NCI-H345 treated with DMSO at 0.1 percent for 48 hours (cell line): ENCODE measurements at regions not wholly inside any gene's neighbourhood (a gene's known extent, or its start where the extent isn't known, plus 50 kb on each side); places are given as distances from the start of the nearest gene placed in this dataset.
"Not testable (repeated sequence)": the region's sequence is repeated elsewhere in the genome, so short reads cannot be mapped to it uniquely, and the experiment has no call there.

Source experiments
- DNase-seq: peaks from one replicate; lab custom pipeline; 2025; ENCODE audit not compliant: unreplicated experiment; lab: John Stamatoyannopoulos, UW

DNA sequence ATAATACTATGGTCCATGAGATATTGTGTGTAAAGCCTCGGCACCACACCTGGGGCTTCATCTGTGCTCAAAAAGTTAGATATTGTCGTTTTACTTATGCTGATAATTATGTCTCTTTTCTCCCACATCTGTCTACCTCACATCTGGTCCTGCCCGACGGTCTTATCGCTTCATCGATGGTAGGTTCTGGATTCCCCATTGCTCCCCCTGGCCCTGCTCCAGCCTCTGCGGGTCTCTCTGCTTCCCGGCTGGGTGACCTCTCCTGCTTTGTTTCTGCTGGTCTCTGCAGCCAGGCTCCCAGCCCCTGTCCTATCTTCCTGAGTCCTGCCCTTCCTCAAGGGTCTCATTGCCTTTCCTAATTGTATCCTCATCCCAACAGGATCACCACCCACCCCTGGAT is 294.2 kb downstream of the NDUFA10 start:
- no peak for DNase-seq

DNA sequence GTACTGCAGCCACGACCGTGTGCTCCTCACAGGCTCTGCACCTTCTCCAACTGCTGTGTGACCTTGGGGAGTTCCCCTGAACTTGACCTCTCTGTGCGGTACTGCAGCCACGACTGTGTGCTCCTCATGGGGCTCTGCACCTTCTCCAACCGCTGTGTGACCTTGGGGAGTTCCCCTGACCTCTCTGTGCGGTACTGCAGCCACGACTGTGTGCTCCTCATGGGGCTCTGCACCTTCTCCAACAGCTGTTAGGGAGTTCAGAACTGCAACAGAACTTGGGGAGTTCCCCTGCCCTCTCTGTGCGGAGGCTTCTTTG is 294.6 kb downstream of the NDUFA10 start:
- not testable (repeated sequence) for DNase-seq

DNA sequence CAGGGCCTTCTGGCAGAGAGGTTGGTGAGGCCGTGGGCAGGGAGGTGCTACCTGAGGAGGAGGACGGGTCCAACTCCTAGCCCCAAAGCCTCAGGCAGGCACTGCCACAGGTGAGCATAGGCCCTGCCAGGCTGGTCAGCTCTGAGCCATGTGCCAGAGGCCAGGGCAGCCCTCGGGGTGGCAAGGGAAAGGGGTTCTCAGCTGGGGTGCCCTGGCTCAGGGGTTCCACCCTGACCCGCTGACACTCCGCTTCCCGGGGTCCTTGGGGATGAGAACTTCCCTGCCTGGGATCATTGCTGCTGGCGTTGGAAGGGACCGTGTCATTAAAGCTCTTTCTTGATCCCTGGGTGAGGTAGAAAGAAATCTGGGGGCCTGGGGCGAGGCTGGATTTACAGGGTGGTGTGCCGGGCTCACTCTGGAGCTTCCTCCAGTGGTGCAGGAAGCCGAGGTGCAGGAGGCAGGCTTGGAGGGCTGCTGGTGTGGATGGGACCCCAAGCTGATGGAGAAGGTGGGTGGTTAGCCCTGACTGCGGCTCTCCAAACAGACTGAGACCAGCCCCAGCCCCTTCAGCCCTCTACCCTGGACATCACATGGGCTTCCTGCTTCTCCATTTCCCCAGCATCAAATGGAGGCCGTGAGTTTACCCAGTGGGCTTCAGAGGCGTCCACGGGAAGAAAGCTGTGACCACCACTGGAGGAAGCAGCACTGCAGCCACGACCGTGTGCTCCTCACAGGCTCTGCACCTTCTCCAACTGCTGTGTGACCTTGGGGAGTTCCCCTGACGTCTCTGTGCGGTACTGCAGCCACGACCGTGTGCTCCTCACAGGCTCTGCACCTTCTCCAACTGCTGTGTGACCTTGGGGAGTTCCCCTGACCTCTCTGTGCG is 295.2 kb downstream of the NDUFA10 start:
- no peak for DNase-seq

DNA sequence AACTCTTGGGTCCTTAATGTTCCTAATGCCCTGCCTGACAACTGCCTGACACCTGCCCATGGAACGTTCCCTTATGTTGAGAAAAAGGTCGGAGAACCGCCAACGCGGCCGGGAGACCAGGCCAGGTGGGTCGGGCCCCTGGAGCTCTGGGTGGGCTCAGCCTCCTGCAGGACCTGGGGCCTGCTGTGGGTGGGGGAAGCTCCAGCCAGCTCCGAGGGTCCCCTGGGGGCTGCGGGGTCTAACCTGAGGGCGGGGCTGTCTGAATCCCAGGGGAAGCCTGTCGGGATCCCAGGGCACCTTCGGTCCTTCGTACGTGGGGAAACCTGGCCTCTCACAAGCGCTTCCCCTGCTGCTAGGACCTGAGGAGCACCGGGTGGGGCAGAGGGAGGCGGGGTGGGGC is 296.0 kb downstream of the NDUFA10 start:
- no peak for DNase-seq

DNA sequence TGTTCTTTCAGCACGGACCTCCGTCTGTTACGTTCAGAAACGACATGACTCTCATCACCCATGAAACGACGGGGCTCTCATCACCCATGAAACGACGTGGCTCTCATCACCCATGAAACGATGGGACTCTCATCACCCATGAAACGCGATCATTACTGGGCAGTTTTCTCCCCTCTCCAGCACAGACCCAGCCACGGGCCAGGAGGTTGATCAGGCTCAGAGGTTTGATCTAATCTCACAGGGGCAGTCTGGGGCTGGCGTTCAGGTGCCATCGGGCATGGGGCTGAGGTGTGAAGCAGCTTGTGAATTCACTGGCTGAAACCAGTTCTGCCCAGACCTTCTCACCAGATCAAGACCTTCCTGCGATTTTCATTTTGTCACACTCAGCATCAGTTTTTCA is 296.4 kb downstream of the NDUFA10 start:
- no peak for DNase-seq

DNA sequence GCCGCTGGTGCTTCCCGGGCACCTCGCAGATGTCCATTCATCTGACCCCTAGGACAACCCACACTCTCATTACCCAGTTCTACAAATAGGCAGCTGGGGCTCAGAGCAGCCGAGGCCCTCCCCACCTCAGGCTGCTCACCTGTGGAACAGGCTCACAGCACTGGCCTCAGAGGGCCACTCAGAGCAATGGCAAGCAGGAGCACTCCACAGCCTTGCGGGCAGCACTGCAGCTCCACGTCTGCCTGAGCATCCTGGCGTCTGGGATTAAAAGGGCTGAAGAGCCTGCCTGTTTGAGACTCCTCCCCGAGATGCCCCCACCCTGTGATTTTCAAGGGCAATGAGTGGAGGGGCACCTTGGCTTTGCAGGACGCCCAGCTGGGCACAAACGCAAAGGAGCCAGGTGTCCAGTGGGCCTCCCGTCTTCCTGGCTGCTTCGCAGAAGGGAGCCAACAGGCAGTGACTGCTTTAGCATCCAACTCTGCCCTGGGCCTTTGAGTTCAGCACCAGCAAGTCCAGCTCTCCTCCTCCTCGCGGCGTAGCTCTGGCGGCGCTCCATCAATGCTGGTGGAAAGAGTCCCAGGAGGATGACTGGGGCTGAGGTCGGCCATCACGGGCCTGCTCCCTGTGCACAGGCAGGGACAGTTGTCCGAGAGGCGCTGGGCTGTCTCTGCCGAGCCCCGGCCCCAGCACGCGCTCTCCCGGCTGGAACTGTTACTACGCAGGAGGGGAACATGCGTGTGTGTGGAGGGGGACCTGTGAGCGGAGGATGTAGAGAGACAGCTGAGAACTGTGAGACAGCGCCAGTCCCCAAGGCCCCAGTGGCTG is 297.2 kb downstream of the NDUFA10 start:
- DNase-seq: no peak

DNA sequence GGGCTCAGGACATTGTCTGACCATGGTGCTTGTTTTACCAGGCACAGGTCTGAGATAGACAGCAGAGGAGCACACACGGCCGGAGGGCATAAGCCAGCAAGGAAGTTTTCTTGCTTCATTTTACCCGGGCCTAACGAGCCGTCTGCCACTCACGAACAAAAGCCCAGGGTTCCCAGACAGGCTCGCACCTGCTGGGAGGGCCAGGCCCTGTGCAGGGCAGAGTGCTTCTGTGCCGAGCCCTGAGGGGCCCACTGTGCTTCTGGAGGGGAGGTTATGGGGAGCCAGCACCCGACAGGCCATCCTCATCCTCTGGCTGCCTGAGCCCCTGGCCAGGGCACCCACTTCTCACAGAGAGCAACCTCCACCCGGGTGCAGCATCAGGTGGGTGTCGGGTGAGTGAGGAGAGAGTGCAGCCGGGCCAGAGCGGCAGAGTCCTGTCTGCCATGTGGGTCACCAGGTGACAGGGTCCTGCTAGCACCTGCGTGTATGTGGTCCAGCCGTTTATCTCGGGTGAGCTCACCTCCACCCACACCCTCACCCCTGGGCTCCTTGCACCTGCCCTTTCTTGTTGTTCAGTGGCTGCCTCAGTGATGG is 297.9 kb downstream of the NDUFA10 start:
- no peak for DNase-seq

DNA sequence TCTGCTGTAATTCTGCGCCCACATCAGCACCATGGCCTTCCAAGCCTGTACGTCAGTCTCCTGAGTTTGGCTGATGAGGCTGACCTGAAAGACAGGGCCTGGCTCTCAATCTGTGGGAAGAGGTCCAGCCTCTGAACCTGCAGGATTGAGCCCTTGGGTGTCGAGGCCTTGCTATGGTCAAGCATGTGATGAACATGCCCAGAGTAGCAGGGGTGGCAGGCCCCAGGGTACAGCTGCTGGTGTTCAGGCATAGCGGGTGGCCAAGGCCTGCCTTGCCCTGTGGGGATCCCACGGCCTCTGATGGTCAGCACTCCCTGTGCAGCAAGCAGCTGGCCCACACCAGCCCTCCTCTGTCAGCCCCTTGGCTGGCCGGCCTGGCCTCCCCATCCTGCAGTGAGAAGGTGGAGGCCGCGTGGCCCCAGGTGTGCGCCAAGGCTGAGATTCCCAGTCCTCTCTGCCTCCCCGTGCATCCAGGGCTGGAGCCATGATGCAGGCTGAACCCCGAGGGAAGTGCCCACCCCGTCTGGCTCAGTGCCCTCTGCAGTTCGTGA is 298.4 kb downstream of the NDUFA10 start:
- no peak for DNase-seq

DNA sequence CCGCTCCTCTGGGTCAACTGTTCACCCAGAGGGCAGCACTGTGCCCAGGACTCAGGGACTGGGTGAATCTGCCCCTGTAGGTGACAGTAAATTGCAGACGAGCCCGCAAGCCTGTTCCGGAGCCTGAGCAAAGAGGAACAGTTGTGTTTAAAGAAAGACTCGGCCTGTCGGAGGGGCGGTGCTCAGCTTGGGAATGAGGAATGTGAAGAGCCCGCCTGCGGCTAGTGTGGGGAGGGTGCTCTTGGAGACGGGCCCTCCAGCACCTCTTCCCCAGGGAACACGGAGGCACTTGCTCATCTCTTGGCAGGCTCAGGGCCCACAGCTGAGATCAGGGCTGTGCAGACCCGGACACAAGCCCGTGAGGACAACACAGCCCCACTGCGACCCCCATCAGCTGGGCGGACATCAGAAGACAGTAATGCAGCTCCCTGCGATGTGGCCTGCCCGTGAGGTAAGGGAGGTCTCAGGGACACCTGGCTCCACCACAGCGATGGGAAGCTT is 299.0 kb downstream of the NDUFA10 start:
- DNase-seq: no peak

DNA sequence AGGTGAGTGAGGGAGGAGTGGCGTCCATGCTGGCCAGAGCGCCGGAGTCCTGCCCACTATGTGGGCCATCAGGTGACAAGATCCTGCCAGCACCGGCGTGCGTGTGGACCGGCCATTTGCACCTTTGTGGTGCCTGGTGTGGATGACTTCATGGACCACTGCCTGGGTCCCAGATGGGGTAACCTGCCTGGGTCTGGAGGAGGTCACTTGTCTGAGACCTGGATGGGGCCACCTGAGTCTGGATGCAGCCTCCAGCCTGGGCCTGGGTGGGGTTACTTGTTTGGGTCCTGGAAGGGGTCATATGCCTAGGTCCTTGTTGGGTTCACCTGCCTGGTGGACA is 299.6 kb downstream of the NDUFA10 start:
- DNase-seq: no peak

DNA sequence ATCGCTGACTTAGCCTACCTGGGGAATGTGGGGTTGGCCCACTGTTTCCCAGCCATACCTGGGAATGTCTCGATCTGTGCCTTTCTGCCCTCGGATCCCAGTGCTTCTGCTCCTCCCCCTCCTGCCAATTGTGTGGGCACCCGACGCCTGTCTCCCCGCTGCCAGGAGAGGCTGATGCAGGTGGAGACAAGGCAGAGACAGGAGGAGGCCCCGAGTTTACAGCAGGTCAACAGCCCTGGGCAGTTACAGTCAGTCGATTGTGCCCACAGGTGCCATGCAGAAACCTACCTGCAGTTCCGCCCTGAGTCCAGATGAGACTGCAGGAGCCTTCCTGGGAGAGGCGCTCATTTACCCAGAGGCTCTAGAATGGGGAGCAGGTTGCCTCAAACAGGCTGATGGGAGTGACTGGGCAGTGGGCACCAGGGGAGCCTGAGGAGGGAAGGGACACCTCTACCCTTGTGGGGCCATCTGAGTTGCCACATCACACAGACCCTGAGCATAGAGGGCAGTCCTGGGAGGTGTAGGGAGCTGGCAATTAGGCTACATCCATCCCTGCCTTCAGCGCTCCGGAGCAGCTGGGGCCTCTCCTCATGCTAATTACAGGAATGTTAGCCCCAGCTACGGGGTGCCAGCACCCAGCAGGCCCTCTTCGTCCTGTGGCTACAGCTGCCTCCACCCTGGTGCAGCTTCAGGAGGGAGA is 300.1 kb downstream of the NDUFA10 start:
- DNase-seq: no peak

DNA sequence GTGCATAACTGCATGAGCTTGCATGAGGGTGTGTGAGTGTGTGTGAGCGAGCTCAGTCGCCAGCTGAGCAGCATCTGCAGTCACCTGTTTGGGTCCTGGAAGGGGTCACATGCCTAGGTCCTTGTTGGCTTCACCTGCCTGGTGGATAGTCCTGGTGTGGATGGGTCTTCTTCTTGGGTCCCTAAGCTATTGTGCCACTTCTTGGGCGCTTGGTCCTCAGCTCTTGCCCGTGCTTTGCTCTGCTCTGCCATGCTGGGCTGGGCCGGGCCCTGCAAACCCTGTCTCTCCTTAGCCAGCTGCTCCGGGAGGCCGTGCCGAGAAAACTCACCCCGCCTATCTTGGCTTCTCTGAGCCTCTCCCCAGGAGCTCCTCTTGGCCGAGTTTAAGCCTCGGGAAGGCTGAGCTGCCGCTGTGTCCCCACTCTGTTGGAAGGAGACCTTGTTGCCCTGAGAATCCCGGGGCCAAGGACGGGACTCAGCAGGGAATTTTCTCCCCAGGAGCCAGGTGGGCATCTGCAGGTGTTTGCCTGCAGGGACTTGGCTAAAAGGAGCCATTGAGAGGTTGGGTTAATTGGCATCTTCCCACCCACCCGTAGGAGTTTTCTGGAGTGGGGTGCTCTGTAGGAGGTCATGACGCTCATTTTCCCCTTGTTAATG is 300.8 kb downstream of the NDUFA10 start:
- DNase-seq: no peak

DNA sequence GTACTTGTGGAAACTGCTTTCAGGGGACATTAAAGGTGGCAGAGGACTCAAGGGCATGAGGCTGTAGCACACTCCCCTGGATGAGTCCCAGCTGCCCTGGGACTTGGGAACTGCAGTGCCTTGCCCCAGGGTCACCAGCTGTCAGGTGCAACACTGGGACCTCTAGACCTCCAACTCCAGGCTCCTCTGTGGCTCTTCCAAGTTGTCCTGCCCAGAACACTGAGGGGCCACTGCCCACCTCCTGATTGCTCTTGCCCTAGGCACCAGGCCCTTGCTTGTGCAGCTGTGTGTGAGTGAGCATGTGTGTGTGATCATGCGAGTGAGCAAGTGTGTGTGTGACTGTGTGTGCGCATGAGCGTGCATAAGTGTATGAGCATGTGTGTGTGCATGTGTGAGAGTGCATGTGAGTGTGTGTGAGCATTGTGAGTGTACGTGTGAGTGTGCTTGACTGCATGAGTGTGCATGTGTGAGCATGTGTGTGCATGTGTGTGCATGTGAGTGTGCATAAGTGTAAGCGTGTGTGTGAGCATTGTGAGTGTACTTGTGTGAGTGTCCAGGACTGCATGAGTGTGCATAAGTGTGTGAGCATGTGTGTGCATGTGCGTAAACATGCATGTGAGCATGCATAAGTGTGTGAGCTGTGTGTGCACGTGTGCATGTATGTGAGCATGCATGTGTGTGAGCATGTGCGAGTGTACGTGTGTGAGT is 301.5 kb downstream of the NDUFA10 start:
- no peak for DNase-seq

DNA sequence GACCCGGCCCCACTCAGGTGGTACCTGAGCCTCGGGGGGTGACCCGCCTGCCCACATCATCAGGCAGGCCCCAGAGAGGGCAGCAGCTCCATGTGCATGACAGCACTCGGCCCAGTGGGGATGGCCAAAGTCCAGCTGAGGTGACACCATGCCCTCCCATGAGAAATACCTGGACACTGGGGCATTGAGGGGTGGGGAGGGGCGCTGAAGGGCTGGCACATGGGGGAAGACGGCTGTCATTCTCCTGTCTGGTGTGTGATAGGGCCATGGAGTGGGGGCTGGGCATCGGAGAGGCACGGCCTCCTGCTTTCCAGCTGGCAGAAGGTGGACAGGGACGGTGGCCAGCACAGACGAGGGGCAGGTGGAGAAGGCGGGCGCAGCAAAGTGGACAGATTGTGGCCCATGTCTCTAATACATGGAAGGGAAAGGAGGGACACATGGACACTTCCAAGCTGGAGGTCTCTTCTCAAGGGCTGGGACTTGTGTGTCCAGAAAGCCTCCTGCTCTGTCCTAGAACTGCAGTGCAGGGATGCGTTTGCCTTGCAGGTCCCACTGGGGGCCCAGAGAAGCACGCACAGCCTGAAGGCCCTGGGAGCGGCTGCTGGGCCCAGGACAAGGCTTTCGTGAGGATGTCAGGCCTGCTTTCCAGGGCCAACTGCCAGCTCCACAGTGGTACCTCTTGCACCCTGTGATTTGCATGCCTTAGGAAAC is 302.2 kb downstream of the NDUFA10 start:
- no peak for DNase-seq

DNA sequence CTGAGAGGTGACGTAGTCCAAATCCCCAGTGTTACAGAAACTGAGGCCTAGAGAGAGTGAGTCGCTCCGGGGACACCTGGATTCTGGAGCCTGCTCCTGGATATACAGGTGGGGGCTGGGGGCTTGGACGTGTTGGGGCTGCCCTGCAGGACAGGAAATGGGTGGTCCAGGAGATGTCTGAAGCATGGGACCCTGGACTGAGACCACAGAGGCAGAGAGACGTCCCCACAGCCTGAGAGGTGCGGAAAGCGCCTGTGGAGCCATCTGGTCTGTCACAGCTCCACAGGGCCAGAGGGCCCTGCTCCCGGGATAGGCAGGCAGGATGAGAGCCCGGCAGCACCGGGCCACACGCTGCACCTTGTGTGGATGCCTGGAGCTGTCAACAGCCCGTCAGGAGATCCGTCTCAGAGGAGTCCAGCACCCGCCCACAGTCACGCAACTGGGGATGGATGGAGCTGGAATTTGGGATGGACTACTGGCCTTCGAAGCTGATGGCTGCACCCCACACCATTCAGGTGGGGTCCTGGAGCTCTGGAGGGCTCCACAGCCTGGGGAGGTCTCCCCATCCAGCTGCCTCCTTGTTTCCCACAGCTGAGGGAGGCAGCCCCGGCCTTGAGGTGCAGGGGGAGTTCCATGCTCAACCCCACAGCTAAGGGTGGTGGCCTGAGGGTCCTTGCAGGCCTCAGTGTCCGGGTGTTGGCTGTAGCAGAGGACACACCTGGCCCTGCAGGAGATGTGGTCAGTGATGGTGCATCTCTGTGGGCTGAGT is 303.0 kb downstream of the NDUFA10 start:
- DNase-seq: no peak

DNA sequence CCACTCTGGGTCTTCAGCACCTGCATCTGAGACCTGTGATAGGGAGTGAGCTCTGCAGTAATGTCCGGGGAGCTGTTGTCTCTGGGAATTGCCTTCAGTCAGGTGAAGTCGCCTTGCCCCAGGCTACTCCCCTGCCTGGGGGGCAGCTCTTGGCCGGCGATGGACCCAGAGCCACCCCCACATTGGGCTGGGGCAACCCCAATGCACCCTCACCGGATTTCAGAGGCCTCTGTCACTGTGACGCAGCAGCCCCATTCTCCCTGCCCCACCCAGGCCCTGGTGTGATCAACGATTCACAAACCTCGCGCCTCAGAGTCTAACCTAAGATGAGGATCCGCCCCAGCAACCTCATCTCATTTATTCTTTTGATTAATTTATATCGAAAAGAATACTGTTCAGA is 303.6 kb downstream of the NDUFA10 start:
- DNase-seq: no peak

DNA sequence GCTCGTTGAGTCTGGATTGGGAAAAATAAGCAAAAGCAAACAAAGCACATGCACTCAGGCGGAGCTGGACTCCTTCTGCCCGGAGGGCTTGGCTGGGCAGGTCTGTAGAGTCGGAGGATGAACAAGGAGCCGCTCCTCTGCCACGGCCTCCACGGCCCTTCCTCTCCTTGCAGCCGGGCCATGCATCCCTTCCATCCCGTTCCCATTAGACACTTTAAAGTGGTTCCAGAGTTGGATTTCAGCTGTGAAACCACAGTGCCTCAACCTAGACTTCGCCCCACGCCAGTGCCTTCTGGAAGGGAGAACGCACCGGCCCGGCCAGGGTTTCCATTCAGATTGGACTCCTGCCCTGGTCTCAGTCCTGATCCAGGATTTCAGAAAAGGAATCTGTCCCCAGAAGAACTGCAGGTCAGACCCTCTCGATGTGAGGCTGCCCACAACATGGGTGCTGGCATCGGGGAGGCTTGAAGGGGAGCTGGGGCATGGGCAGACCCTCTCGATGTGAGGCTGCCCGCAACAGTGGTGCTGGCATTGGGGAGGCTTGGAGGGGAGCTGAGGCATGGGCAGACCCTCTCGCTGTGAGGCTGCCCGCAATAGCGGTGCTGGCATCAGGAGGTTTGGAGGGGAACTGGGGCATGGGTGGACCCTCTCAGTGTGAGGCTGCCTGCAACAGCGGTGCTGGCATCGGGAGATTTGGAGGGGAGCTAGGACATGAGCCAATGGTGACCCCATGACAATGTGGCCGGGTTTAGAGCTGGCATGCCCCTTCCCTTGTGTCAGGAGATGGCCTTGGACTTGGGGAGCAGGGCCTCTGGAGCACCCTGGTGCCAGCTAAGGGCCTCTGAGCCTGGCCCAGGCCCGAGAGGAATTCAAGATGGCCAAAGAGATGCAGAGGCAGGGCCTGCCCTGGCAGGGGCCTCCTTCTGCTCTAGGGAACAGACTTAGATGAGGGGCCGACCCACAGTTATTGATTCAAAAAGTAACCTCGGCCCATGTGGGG is 304.5 kb downstream of the NDUFA10 start:
- DNase-seq: no peak
